GM18873 (cell line): ENCODE measurements at regions not wholly inside any gene's neighbourhood (a gene's known extent, or its start where the extent isn't known, plus 50 kb on each side); places are given as distances from the start of the nearest gene placed in this dataset.
"Not testable (repeated sequence)": the region's sequence is repeated elsewhere in the genome, so short reads cannot be mapped to it uniquely, and the experiment has no call there.

Experiments used
- ATAC-seq: cut with Tn5 transposase; IDR thresholded peaks from one replicate; pipeline ENCODE4 v1.9.1; 2021; ENCODE audit warnings: mild to moderate bottlenecking, moderate library complexity, moderate number of reproducible peaks; ENCODE audit not compliant: unreplicated experiment, low FRiP score

DNA sequence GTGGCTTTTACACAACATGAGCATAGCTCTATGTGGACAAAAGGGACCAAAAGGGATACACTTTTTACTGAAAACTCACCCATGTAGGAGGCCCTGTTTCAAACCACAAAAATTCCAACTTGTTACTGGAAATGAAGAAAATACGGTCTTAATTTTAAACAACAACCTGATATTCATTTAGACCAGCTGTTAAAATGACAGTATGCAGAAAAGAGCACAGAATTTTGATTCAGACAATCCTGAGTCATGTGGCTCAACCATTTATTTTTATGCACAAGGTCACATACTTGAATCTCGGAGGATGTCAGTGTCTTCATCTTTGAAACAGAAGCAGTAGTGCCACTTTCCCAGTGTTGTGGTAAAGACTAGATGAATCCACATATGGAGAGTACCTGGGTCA lies 426.5 kb upstream of the NFE2L3 start:
- ATAC-seq = no peak

DNA sequence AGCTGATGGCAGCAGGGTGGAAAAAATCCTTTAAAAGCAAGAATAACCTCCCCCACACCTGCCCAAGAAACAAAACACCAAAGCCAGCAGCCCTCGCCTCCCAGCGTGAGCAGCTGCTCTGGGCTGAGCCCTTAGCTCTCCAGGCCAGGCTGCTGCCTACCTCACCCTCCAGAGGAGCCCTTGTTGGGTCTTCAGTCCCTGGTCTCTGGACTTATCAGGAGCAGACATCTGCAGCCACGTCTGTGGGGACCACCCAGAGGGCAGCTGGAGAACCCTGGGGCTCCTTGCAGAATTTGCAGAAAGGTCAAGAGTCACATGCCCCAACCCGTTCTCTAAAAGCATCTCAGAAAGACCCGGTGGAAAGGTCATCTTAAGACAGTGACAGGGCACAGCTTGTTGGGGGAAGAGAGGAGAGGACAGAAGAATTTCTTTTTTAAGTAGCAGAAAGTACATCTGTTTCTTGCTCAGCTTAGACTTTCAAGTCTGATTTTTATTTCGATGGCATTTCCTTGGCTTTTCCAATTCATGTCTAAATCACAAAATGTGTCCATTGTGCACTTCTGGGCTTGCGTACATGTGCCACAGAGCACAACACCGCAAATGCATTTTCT lies 425.7 kb upstream of the NFE2L3 start:
- ATAC-seq = no peak

DNA sequence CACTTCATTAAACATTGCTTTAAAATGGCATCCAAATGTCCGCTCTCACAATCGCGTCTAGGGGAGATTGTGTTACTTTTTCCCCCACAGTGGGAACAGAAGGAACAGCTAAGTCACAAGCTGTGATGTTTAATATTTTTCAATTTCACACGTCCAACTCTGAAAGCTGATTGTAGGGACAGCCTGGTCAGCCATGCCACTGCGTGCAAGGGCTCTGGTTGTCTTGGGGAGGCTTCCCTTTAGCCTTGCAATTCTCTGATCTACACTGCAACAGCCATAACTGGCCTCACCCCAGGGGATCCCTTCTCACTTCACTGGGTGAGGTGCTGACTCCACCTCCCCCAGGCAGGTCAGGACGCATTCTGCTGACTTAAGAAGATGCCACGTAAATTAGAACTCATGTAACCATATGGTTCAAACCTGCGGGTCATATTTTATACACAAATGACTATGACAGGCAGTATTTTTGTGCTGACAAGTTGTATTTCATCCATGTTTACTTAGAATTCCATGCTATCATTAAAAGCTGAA lies 425.2 kb upstream of the NFE2L3 start:
- ATAC-seq = no peak

DNA sequence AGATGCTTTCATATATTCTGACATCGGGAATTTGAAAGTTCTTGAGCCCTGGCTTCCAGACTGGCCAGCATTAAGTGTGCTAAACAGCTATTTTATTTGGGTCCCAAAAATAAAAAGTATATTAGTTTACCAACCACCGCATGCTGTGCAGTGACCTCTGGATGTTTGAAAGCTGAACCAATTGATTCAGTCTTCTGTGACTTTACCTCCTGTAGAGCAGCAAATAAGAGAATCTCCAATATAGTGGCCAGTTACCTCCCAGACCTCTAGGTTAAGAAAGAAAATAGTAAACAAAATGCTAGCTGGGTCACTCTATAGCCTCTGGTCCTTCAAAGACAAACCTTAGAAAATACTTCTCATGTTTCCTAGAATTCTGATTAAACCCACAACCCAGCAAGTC lies 424.6 kb upstream of the NFE2L3 start:
- ATAC-seq = no peak

DNA sequence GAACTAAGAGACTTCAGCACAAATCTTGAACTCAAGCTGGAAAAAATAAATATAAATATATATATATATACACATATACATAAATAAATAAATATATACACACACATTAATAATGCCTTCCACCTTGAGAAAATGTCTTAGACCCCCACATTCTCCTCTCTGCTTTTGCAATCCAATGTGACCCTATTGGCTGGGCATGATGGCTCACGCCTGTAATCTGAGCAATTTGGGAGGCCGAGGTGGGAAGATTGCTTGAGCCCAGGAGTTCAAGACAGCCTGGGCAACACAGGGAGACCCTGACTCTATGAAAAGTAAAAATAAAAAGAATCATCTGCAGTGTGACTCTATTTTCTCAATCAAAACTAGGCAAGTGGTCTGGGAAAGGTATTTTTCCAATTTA lies 424.1 kb upstream of the NFE2L3 start:
- no peak for ATAC-seq

DNA sequence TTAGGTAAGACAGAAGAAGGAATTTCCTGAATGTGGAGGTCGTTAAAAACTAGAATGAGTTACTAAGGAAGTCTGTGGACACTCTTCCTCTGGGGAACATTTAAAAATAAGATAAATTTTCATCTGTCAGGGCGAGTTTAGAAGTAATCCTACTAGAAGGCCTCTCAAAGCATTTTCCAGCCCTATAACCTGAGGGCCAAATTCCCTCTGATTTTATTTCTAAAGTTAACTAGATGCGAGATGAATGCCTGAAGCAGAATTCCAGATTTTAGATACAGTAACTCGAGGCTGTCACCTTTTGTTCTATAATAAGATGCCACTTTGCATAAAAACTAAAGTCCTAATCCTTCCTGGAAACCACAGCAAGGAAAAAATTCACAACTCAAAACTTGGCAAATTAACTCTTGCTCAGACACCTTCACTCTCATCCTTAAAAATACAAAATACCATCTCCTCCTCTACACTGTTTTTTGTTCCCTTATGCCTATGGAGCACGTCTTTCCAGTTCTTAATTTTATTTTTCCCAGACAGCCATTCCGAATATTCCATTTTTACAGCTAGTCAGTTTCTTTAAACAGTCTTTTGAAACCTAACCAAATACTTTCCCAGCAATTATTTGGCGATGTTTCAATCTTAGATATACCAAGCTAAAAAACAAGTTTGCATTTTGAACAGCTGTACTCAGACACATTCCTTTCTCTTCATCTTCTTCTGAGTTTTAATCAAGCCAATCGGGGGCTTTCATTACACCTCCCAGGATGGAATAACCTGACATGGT lies 420.7 kb upstream of the NFE2L3 start:
- ATAC-seq = no peak

DNA sequence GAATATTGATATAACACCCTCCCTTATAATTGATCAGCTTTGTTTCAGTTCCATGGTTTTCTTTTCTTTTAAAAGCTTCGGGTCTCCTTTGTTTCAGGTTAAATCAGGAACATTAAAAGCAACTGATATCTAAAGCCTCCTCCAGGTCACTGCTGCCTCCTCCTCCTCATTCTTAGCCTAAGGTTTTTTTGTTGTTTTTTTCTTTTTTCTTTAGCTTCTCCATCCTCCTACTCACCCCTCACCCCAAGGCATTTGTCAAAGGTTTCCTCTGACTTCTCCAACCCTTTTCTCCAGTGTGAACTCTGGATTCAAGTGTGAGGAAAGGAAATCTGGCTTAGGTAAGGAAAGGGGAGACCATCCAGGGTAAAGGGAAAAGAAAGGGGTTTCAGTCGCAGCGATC lies 420.2 kb upstream of the NFE2L3 start:
- ATAC-seq = no peak

DNA sequence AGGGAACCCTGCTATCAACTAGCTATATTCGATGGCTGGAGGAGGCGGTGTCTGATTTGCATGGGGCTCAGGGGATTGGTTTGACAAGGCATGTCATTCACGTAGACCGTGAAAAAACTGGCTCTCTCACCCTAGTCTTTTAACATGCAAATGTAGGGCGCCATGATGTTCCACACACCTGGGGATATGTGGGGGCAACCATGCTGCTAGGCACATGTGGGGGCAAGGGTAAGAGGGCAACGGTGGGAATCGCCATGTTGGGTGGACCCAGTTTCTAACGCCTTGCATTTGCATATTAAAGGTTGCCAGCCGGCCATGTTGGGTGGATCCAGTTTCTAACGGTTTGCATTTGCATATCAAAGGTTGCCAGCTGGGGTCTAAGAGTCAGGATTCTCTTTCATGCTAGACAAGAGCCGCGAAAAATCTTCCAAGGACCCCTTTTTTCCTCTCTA lies 419.2 kb upstream of the NFE2L3 start:
- no peak for ATAC-seq

DNA sequence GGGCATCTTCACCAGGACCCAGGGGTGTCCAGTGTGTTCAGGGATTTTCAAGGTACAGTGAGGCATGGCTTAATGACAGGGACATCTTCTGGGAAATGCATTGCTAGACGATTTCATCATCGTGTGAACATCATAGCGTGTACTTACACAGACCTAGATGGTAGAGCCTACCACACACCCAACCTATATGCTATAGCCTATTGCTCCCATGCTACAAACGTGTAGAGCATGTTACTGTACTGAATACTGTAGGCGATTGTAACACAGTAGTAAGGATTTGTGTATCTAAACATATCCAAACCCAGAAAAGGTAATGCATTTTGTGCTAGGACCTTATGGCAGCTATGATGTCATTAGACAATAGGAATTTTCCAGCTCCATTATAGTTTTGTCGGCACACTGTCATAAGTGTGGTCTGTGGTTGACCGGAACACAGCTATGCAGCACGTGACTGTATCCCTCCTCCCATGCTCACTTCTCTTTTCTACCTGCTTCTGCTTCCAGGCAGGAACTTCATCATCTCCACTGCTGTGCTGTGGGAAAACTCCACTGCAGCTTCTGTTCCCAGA lies 416.2 kb upstream of the NFE2L3 start:
- no peak for ATAC-seq

DNA sequence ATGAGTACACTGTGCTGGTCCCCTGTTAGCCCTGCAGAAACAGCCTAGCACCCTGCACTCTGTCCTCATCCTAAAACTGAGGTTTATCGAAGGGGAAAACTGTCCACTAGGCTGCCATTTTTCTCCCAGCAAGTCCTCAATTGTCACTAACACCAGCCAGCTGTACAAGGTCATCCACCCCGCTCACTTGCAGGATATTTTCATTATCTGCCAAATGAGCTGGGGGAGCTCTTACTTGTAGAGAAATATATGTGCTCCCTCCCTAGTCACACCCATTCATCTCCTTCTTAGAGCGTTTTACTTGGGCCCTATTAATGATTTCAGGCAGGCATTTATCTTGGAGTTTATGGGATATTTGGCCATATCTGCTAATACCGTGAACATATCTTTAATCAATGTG lies 413.5 kb upstream of the NFE2L3 start:
- no peak for ATAC-seq

DNA sequence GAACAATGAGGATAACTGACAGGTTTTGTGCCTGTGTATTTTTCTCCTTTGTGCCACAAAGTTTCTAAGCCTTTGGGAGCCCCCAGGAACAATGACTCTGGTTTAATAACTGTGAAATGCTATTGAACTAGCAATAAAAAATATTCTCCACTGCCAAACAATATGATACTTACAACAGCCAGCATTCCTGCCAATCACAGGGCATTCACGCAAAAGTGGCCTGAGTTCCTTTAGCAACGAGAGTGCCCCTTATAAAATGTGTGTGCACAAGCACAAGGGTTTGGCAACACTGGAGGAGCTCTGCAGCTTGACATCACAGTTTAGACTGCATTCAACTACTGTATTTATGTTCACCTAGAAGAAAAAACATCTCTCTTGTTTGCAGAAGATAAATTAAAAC lies 412.9 kb upstream of the NFE2L3 start:
- no peak for ATAC-seq

DNA sequence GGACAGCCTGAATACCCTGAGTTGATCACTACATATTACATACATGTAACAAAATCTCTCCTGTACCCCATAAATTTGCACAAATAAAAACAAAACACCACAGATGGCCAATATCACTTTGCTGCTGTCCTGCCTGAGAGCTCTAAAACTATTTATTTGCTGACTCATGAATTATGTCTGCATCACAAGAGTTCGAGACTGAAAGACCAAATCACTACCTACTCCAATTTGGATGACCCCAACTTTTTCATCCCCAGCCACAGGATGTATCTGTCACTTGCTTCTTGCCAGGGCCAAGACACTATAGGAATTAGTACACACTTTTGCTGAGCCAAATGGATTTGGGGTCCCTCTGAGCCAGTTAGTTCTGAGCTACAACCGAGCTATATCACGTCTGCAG lies 409.7 kb upstream of the NFE2L3 start:
- no peak for ATAC-seq

DNA sequence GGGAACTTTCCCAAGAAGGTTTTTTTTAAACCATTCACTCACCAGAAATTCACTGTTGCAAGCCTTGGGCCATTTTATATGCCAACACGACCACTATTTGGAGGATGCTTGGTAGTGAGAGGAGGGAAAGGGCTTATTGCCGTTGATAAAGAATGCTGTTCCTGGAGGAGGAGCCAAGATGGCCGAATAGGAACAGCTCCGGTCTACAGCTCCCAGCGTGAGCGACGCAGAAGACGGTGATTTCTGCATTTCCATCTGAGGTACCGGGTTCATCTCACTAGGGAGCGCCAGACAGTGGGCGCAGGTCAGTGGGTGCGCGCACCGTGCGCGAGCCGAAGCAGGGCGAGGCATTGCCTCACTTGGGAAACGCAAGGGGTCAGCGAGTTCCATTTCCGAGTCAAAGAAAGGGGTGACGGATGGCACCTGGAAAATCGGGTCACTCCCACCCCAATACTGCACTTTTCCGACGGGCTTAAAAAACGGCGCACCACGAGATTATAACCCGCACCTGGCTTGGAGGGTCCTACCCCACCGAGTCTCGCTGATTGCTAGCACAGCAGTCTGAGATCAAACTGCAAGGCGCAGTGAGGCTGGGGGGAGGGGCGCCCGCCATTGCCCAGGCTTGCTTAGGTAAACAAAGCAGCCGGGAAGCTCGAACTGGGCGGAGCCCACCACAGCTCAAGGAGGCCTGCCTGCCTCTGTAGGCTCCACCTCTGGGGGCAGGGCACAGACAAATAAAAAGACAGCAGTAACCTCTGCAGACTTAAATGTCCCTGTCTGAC lies 408.1 kb upstream of the NFE2L3 start:
- not testable (repeated sequence) for ATAC-seq

DNA sequence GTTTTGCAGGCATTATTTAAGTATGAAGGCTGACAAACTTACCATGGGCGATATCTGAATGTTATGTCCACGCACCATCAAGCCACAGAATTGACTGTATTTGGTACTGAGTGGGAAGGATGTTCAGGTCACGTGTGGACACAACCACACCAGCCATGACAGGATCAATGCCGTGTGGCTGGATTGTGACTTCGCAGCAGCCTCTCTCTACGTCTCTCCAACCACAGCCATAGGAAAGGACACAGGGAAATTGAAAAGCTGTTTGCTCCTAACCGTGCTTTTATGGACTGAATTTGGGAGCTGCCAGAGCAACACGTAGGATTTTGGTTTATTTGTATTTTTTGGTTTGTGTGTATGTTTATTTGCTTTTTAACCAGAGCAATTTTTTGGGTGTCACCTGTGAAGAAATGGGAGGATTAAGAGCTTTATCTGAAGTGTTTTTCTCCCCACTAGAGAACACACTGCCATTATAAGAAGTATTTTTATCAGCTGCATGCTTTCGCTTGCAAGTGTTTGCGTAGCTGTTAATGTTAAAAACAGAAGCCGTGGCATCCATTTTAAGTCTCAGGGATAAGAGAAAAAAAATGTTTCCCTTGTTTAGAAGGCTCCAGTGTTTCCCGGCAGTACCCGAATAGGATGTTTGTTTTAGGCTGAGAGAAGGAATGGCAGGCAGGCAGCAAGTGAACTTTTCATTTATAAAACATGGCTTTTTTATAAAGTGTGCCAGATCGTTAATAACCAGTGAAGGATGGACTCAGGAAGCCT lies 401.1 kb upstream of the NFE2L3 start:
- ATAC-seq = no peak

DNA sequence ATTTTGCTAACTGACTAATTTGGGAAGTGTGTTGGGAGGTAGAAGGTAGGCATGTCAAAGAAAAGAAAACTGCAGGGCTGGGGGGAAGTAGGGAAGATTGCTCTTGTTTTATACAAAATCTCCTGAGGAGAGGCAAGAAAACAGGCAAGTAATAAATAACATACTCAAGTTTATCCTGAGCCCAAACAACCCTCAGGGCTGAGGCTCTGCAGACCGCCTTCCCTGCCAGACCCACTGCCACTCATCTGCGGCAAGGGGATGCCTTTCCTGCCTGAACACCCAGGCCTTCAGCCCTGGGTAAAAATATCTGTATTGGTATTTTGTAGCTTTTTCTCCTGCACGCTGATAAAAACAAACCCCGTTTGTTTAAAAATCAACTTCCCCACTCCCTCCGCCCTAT lies 399.8 kb upstream of the NFE2L3 start:
- no peak for ATAC-seq

DNA sequence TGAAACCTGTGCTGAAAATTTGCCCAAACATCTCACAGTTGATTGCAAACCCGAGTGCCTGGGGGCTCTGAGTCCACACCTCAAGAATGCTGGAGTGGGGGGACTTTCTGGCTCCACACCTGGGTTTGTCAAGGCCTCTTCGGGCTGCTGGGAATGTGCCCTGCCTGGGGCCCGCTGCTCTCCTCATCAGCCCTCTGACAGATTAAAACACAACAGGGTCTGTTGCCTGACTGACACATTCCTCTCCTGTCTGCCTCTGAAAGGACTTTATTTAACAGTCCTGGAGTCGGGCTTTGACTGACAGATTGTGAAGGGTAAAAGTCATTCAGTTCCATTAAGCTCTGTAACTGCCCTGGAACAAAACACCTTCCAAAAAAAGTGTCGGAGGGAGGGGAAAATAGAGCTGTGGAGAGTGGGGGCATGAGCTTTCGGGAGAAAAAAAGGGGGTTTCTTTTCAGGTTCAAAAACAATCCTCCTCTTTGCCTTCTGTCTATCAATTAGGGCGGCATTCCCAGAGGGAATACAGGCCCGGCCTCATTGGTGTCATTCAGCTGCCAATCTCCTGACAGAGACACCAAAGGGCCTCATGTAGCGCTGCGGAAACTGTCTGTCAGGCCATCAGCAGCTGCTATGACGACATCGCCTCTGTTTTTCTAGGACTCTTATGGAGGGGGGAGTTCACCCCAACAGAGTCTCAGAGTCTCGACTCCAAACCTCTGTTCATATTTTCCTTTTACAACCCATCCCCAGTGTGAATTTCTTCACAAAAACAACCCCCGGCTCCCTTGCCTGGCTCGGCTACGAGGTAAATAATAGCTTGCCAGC lies 398.8 kb upstream of the NFE2L3 start:
- no peak for ATAC-seq

DNA sequence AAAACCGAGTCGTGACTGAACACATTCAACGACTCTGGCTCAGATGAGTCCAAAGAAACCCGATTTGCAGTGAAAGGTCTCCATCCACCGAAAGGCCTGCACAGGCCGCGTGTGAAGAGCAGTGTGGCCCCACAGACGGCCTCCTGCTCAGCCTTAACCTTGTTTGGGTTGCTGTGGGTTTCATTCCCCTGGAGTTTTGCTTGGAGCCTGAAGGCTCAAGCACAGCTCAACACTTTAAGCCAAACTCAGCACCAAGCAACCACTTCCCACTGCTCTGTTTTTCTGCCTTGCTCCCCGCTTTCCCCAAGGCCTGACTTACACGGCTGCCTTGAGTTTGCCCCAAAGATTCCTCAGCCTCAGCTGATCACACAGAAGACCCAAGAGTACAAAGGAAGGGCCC lies 398.2 kb upstream of the NFE2L3 start:
- ATAC-seq = no peak

DNA sequence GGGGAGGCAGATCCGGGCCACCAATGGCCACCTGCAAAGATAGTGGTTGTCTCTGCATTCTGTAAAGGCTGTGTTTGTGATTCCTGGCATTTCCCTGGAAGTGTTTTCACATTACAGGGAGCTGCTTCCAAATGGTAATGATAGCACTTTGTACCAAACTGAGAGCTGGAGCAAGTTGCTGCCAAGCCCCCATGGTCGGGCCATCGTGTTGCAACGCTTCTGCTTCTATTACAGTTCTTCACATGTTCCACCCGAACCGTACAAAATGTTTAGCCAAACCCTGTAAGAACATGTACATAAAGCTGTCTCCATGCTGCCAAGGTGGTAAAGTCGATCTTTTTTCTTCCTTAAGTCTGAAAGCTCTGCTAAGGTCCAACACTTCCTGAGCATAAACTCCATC lies 397.7 kb upstream of the NFE2L3 start:
- no peak for ATAC-seq

DNA sequence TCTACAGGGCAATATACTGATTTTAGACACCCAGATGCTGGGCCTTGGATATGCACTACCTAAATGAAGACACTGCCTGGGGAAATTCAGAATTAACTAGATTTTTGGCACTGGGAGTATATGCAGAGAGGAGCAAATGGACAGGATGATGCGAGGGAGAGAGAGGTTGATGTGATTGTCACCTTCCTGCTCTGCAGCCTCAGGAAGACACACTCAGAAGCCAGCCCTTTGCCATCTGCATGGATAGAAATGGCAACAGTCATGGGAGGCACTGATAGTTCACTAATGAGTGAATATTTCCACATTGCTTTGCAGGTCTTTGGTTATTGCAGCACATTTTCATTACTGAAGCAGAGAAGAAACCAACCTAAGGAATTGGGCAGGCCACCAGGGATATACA lies 397.2 kb upstream of the NFE2L3 start:
- ATAC-seq = no peak
